ENCODE measurements at regions not wholly inside any gene's neighbourhood (a gene's known extent, or its start where the extent isn't known, plus 50 kb on each side); places are given as distances from the start of the nearest gene placed in this dataset.

- Mint-ChIP-seq H3K27ac (peak overlapping the region; percentile 55), H3K36me3 (no peaks in the 10 kb centered on the region), H3K27me3 (peaks cover 4% of the 10 kb centered on the region), H3K9me3 (no peaks in the 10 kb centered on the region), H3K4me3 (peak overlapping the region; percentile 31), H3K4me1 (ENCODE audit: unreplicated experiment) (peaks cover 20% of the 10 kb centered on the region)
- TF ChIP-seq, protein P1, sequence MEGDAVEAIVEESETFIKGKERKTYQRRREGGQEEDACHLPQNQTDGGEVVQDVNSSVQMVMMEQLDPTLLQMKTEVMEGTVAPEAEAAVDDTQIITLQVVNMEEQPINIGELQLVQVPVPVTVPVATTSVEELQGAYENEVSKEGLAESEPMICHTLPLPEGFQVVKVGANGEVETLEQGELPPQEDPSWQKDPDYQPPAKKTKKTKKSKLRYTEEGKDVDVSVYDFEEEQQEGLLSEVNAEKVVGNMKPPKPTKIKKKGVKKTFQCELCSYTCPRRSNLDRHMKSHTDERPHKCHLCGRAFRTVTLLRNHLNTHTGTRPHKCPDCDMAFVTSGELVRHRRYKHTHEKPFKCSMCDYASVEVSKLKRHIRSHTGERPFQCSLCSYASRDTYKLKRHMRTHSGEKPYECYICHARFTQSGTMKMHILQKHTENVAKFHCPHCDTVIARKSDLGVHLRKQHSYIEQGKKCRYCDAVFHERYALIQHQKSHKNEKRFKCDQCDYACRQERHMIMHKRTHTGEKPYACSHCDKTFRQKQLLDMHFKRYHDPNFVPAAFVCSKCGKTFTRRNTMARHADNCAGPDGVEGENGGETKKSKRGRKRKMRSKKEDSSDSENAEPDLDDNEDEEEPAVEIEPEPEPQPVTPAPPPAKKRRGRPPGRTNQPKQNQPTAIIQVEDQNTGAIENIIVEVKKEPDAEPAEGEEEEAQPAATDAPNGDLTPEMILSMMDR (conservative IDR thresholded peaks at IDR 0.05) = no peak
- DNase-seq (ENCODE audit: extremely low spot score, unreplicated experiment) = peak; percentile 40
Measured at GRCh38 chr7:3215624-3216585, 85.1 kb upstream of the SDK1 start.

GRCh38 chr7:3217166-3217565 is 83.9 kb upstream of the SDK1 start:
- no peaks in the 10 kb centered on the region for H3K36me3 Mint-ChIP-seq
- peak; percentile 29 for DNase-seq (ENCODE audit: extremely low spot score, unreplicated experiment)
- TF ChIP-seq, protein P1 (conservative IDR thresholded peaks at IDR 0.05) = no peak
- no peaks in the 10 kb centered on the region for H3K9me3 Mint-ChIP-seq
- H3K27me3 Mint-ChIP-seq = peaks cover 4% of the 10 kb centered on the region
- H3K27ac Mint-ChIP-seq = no peak overlapping the region
- H3K4me3 Mint-ChIP-seq = peak overlapping the region; percentile 44
- peaks cover 20% of the 10 kb centered on the region for H3K4me1 Mint-ChIP-seq (ENCODE audit: unreplicated experiment)

DNA sequence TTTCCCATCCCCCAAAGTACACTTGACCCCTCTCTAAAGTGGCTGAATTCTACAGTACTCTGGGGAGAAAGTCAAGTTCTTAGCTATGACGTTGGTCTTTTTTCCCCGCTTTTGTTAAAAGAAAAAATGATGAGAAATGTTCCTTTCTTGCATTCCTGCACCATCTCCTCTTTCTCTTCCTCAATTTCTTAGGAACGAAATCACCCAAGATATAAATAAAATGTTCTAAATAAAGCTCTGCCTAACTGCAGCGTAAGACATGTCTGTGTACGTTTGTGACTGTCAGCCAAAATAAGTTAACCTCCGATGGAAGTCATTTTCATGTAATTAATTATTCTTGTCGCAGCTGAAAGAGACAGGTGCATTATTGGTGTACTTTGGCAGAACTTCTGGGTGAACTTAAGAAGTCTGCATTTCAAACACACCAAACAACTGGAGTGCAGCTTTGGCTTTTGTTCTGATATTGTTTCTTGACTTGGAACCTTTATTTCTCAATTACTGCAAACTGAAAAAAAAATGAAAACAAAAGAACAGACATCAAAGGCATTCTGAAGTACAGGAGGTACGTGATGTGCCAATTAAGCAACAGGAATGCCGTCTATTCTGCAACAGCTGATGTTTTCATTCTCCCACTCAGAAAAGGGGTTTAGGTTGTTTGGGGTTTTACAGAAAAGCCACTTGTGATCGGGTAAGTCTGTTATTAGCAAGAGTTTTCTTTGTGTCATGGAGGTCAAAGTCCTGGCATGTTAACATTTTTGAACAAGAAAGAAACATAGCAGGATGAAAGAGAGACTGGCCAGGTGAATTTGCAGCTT is 82.4 kb upstream of the SDK1 start:
- no peaks in the 10 kb centered on the region for H3K9me3 Mint-ChIP-seq
- DNase-seq (ENCODE audit: extremely low spot score, unreplicated experiment) = peak; percentile 2
- peak overlapping the region; percentile 1 for H3K4me3 Mint-ChIP-seq
- H3K27me3 Mint-ChIP-seq = peaks cover 4% of the 10 kb centered on the region
- H3K27ac Mint-ChIP-seq = peak overlapping the region; percentile 17
- H3K4me1 Mint-ChIP-seq (ENCODE audit: unreplicated experiment) = peaks cover 20% of the 10 kb centered on the region
- TF ChIP-seq, protein P1 (conservative IDR thresholded peaks at IDR 0.05) = no peak
- H3K36me3 Mint-ChIP-seq = no peaks in the 10 kb centered on the region

DNA sequence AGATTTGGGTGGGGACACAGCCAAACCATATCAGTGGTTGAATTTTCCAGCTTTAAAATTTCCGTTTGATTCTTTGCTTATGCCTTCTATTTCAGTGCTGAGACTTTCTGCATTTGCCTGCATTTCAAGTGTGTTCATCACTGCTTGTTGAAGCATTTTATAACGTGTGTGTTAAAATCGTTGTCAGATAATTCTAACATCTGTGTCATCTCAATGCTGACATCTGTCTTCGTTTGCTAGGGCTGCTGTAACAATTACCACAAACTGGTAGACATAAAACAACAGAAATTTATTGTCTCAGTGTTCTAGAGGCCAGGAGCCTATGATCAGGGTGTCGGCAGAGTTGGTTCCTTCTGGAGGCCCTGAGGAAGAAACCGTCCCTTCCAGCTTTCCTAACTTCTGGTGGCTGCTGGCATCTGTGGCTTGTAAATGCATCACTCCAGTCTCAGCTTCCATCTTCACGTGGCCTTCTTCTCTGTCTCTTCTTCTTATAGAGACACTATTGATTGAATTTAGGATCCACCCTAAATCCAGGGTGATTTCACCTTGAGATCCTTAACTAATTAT is 71.1 kb upstream of the SDK1 start:
- H3K9me3 Mint-ChIP-seq = peaks cover 3% of the 10 kb centered on the region
- H3K4me3 Mint-ChIP-seq = no peak overlapping the region
- no peak overlapping the region for H3K27ac Mint-ChIP-seq
- H3K4me1 Mint-ChIP-seq (ENCODE audit: unreplicated experiment) = no peaks in the 10 kb centered on the region
- TF ChIP-seq, protein P1 (conservative IDR thresholded peaks at IDR 0.05) = no peak
- H3K36me3 Mint-ChIP-seq = peaks cover 1% of the 10 kb centered on the region
- H3K27me3 Mint-ChIP-seq = no peaks in the 10 kb centered on the region
- DNase-seq (ENCODE audit: extremely low spot score, unreplicated experiment) = peak; percentile 16

- peaks cover 9% of the 10 kb centered on the region for H3K9me3 Mint-ChIP-seq
- peak; percentile 51 for DNase-seq (ENCODE audit: extremely low spot score, unreplicated experiment)
- H3K4me3 Mint-ChIP-seq = no peak overlapping the region
- peaks cover 5% of the 10 kb centered on the region for H3K27me3 Mint-ChIP-seq
- H3K27ac Mint-ChIP-seq = no peak overlapping the region
- H3K36me3 Mint-ChIP-seq = peaks cover 8% of the 10 kb centered on the region
- TF ChIP-seq, protein P1 (conservative IDR thresholded peaks at IDR 0.05) = no peak
- no peaks in the 10 kb centered on the region for H3K4me1 Mint-ChIP-seq (ENCODE audit: unreplicated experiment)
Measured at GRCh38 chr7:3230908-3231307, 70.1 kb upstream of the SDK1 start.
